ENCODE measurements at regions not wholly inside any gene's neighbourhood (a gene's known extent, or its start where the extent isn't known, plus 50 kb on each side); places are given as distances from the start of the nearest gene placed in this dataset.
A peak's percentile ranks its signal among the peaks of the same experiment; 100 is the strongest.

DNA sequence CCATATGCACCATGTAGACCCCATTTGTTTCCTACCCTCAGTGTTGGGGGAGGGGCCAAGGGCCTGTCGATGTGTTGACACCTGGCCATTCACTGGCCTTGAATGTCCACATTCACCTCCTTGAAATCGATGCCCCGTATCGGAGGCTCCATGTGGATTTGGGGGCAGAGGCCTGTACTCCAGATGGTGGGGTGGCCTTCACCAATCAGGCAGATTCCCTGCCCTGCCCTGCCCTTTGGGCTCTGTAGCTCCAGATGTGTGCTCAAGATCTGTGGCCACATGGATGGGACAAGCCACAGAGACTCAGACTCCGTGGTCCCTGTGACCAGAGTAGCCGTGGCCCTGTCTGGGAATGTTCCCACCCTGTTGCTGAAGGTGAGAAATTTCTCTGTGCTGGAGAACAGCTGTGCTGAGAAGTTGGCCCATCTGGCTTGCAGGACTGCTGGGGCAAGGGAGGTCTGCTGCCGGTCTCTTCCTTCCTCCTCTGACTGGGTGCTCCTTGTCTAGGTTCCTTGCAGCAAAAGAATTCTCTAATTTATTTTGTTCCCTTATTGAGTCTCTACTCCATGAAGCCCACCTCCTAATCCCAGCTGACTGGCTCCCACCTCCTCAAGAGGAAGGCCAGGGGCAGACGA lies 221.3 kb downstream of the SEC14L1 start:
- H3K36me3 ChIP-seq (ENCODE audit: insufficient read depth) = no peaks in the 10 kb centered on the region
- H3K4me1 ChIP-seq (ENCODE audit: low read depth, poor library complexity, severe bottlenecking) = peaks cover 52% of the 10 kb centered on the region
- H3K9ac ChIP-seq = no peak overlapping the region
- peaks cover 51% of the 10 kb centered on the region; the same call in 1 of the 2 replicates for H3K79me2 ChIP-seq (ENCODE audit: insufficient read depth, low read depth)
- H2AFZ ChIP-seq (ENCODE audit: low read depth) = no peak overlapping the region
- H4K20me1 ChIP-seq (ENCODE audit: insufficient read depth) = no peaks in the 10 kb centered on the region
- H3K4me3 ChIP-seq (IDR thresholded peaks at IDR 0.05; ENCODE audit: insufficient read depth, low read depth, low read length) = no peak overlapping the region
- TF ChIP-seq, protein P1, sequence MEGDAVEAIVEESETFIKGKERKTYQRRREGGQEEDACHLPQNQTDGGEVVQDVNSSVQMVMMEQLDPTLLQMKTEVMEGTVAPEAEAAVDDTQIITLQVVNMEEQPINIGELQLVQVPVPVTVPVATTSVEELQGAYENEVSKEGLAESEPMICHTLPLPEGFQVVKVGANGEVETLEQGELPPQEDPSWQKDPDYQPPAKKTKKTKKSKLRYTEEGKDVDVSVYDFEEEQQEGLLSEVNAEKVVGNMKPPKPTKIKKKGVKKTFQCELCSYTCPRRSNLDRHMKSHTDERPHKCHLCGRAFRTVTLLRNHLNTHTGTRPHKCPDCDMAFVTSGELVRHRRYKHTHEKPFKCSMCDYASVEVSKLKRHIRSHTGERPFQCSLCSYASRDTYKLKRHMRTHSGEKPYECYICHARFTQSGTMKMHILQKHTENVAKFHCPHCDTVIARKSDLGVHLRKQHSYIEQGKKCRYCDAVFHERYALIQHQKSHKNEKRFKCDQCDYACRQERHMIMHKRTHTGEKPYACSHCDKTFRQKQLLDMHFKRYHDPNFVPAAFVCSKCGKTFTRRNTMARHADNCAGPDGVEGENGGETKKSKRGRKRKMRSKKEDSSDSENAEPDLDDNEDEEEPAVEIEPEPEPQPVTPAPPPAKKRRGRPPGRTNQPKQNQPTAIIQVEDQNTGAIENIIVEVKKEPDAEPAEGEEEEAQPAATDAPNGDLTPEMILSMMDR (conservative IDR thresholded peaks at IDR 0.05; ENCODE audit: low read depth, low read length) = no peak
- H3K27ac ChIP-seq = no peak overlapping the region
- H3K27me3 ChIP-seq (ENCODE audit: insufficient read depth, low read depth) = no peaks in the 10 kb centered on the region
- H3K4me2 ChIP-seq = no peak overlapping the region

DNA sequence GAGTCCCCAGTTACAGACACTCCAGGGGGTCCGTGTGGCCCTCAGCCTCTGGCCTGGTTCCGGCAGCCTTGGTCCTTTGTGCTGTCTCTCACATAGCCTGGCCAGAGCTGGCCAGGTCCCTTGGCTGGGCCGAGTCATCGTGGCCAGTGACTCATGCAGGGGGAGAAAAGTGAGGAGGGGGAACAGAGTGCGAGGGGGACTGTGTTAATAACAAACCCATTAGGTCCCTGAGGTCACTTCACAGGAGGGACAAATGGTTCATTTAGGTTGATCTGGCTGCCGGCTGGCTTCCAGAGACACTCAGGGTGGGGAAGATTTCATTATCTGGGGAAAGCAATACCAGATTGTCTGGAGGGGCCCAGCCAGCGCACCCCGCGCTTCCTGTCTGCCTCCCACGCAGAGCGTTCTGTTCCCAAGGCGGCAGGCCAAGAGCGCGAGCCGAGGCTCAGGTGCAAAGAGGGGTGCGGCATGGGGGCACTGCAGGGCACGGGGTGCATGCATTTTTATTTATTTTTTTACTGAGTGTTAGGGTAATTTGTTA lies 223.1 kb downstream of the SEC14L1 start:
- Histone ChIP-seq H3K27ac (no peak overlapping the region; the same call in 1 of the 2 replicates), H3K4me2 (no peak overlapping the region; the same call in 1 of the 2 replicates), H2AFZ (ENCODE audit: low read depth) (no peak overlapping the region), H3K27me3 (ENCODE audit: insufficient read depth, low read depth) (no peaks in the 10 kb centered on the region), H3K9ac (no peak overlapping the region), H3K4me3 (IDR thresholded peaks at IDR 0.05; ENCODE audit: insufficient read depth, low read depth, low read length) (no peak overlapping the region), H4K20me1 (ENCODE audit: insufficient read depth) (no peaks in the 10 kb centered on the region), H3K79me2 (ENCODE audit: insufficient read depth, low read depth) (peaks cover 61% of the 10 kb centered on the region), H3K4me1 (ENCODE audit: low read depth, poor library complexity, severe bottlenecking) (peaks cover 70% of the 10 kb centered on the region), H3K36me3 (ENCODE audit: insufficient read depth) (no peaks in the 10 kb centered on the region)
- TF ChIP-seq, protein P1 (conservative IDR thresholded peaks at IDR 0.05; ENCODE audit: low read depth, low read length) = no peak

DNA sequence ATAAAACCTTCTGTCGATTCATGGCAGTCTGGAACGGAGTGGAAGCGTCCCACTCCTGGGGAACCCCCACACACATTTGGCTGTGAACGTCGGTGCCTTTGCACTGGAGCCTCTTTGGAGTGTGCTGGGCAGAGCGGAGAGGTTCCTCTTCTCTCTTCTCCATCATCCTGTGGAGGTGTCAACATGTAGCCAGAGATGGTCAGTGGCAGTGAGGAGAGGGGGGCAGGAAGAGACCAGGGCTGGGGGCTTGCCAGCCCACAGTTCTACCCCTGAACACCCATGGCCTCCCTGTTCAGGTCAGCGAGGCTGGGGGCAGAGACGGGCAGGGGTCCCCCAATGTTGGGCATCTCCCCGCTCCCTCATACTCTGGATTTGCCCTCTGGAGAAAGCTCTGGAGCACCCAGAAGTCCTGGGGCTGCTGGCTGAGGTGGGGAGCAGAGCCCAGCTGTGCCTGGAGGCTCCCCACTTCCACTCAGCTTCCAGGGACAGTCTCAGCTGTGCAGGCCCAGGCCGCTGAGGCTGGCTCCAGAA lies 223.7 kb downstream of the SEC14L1 start:
- TF ChIP-seq, protein P1 (conservative IDR thresholded peaks at IDR 0.05; ENCODE audit: low read depth, low read length) = no peak
- Histone ChIP-seq H3K4me3 (IDR thresholded peaks at IDR 0.05; ENCODE audit: insufficient read depth, low read depth, low read length) (no peak overlapping the region), H3K9ac (no peak overlapping the region), H3K27ac (peak overlapping the region; percentile 76; the same call in 1 of the 2 replicates), H3K79me2 (ENCODE audit: insufficient read depth, low read depth) (peaks cover 61% of the 10 kb centered on the region), H4K20me1 (ENCODE audit: insufficient read depth) (no peaks in the 10 kb centered on the region), H3K27me3 (ENCODE audit: insufficient read depth, low read depth) (no peaks in the 10 kb centered on the region), H2AFZ (ENCODE audit: low read depth) (no peak overlapping the region), H3K4me1 (ENCODE audit: low read depth, poor library complexity, severe bottlenecking) (peaks cover 72% of the 10 kb centered on the region), H3K36me3 (ENCODE audit: insufficient read depth) (no peaks in the 10 kb centered on the region), H3K4me2 (peak overlapping the region; percentile 22; the same call in 1 of the 2 replicates)

DNA sequence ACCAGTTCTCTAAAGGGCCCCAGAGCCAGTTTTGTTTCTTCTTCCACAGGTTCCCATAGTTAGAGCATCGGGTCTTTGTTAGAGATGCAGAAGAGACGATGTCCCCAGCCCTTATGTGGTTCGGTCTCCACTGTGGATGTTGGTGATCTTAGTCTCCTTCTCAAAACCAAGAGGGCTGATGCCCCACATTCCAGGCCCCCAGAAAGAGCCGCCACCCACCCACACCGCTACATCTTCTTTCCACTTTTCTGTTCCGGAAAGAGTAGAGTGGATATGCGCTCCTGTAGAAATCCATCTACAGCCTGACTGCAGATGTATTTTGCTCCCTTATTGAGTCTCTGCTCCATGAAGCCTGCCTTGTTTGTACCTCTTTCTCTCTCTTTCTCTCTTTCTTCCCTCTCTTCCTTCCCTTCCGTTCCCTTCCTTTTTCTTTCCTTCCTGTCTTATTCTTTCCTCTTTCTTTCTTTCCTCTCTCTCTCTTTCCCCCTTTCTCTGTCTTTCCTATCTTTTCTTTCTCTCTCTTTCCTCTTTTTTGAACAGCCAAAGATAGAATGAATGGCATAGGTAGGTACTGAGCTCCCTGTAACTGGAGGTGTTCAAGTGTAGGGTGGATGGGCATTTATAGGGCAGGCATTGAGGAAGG lies 224.3 kb downstream of the SEC14L1 start:
- Histone ChIP-seq H3K27me3 (ENCODE audit: insufficient read depth, low read depth) (no peaks in the 10 kb centered on the region), H3K4me3 (IDR thresholded peaks at IDR 0.05; ENCODE audit: insufficient read depth, low read depth, low read length) (no peak overlapping the region), H3K36me3 (ENCODE audit: insufficient read depth) (no peaks in the 10 kb centered on the region), H3K4me2 (peak overlapping the region; percentile 94), H3K4me1 (ENCODE audit: low read depth, poor library complexity, severe bottlenecking) (peaks cover 76% of the 10 kb centered on the region), H4K20me1 (ENCODE audit: insufficient read depth) (no peaks in the 10 kb centered on the region), H3K79me2 (ENCODE audit: insufficient read depth, low read depth) (peaks cover 65% of the 10 kb centered on the region), H3K27ac (peak overlapping the region; percentile 76), H2AFZ (ENCODE audit: low read depth) (no peak overlapping the region), H3K9ac (no peak overlapping the region)
- TF ChIP-seq, protein P1 (conservative IDR thresholded peaks at IDR 0.05; ENCODE audit: low read depth, low read length) = no peak
